ENCODE measurements at regions not wholly inside any gene's neighbourhood (a gene's known extent, or its start where the extent isn't known, plus 50 kb on each side); places are given as distances from the start of the nearest gene placed in this dataset.

DNA sequence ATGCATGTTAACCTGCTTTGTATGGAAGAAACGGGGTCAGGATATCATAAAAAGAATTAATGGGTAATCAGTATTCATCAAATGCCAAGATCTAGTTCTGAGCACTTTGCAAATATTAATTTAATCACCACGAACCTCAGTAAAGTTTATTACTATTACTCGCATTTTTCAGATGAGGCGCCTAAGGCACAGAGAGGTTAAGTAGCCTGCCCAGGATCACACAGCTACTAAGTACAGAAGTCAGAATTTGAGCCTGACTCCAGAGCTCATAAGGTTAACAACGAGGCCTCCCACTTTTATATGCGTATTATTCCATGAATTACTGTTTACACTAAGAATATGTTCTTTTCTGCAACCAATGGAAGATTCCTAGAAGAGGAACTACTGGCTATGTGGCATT is 109.6 kb upstream of the KLF13 start:
- H3K27ac ChIP-seq, result peak overlapping the region in 2 of 3 donors; percentile 96
- H3K27me3 ChIP-seq, result no peaks in the 10 kb centered on the region
- H3K4me1 ChIP-seq, result peaks cover 0 to 22% (median 6%) of the 10 kb centered on the region in 4 donors
- no peaks in the 10 kb centered on the region for H3K36me3 ChIP-seq
- no peaks in the 10 kb centered on the region for H3K9me3 ChIP-seq
- DNase-seq (no peak), ATAC-seq (no peak)
- WGBS (ENCODE audit: insufficient coverage, low coverage, low lambda C conversion rate, missing lambda C conversion rate), result 78% methylated on average over 6 of the region's 6 CpGs
- TF ChIP-seq, protein P1, sequence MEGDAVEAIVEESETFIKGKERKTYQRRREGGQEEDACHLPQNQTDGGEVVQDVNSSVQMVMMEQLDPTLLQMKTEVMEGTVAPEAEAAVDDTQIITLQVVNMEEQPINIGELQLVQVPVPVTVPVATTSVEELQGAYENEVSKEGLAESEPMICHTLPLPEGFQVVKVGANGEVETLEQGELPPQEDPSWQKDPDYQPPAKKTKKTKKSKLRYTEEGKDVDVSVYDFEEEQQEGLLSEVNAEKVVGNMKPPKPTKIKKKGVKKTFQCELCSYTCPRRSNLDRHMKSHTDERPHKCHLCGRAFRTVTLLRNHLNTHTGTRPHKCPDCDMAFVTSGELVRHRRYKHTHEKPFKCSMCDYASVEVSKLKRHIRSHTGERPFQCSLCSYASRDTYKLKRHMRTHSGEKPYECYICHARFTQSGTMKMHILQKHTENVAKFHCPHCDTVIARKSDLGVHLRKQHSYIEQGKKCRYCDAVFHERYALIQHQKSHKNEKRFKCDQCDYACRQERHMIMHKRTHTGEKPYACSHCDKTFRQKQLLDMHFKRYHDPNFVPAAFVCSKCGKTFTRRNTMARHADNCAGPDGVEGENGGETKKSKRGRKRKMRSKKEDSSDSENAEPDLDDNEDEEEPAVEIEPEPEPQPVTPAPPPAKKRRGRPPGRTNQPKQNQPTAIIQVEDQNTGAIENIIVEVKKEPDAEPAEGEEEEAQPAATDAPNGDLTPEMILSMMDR (IDR thresholded peaks at IDR 0.05), result no peak
- intact Hi-C loops (cut with DNase I), result loop anchor here (10.0 kb wide), 2 partner anchors 58 to 108 kb away; partner anchors contain the start of gene KLF13 (in 1 of the 2)
- H3K4me3 ChIP-seq, result peak overlapping the region in 1 of 3 donors; percentile 72

- H3K27ac ChIP-seq, result no peak overlapping the region
- no peak overlapping the region for H3K4me3 ChIP-seq
- TF ChIP-seq, protein P1 (IDR thresholded peaks at IDR 0.05), result no peak
- TF ChIP-seq POLR2A (IDR thresholded peaks at IDR 0.05), result no peak
- no peaks in the 10 kb centered on the region for H3K27me3 ChIP-seq
- WGBS (ENCODE audit: insufficient coverage, low coverage, low lambda C conversion rate, missing lambda C conversion rate), result 95% methylated on average over 2 of the region's 10 CpGs
- no peaks in the 10 kb centered on the region for H3K9me3 ChIP-seq
- intact Hi-C loops (cut with DNase I), result loop anchor here (10.0 kb wide), 2 partner anchors 57 to 107 kb away; partner anchors contain the start of gene KLF13 (in 1 of the 2)
- DNase-seq, result no peak
- no peaks in the 10 kb centered on the region for H3K36me3 ChIP-seq
- ATAC-seq, result no peak
- H3K4me1 ChIP-seq, result peaks cover 0 to 22% (median 6%) of the 10 kb centered on the region in 4 donors
These were observed 108.9 kb upstream of the KLF13 start for GRCh38 chr15:31217566-31218270.

GRCh38 chr15:31219221-31219620 is 107.4 kb upstream of the KLF13 start:
- no peaks in the 10 kb centered on the region for H3K9me3 ChIP-seq
- H3K36me3 ChIP-seq, result no peaks in the 10 kb centered on the region
- peaks cover 0 to 21% (median 5%) of the 10 kb centered on the region in 4 donors for H3K4me1 ChIP-seq
- TF ChIP-seq POLR2A (IDR thresholded peaks at IDR 0.05), result no peak
- TF ChIP-seq, protein P1 (IDR thresholded peaks at IDR 0.05), result no peak
- intact Hi-C loops (cut with DNase I), result loop anchor here (10.0 kb wide), 2 partner anchors 56 to 106 kb away; partner anchors contain the start of gene KLF13 (in 1 of the 2)
- no peaks in the 10 kb centered on the region for H3K27me3 ChIP-seq
- H3K27ac ChIP-seq, result no peak overlapping the region
- 54% methylated on average over 3 of the region's 3 CpGs for WGBS (ENCODE audit: insufficient coverage, low coverage, low lambda C conversion rate, missing lambda C conversion rate)
- no peak for ATAC-seq
- no peak for DNase-seq
- H3K4me3 ChIP-seq, result no peak overlapping the region

GRCh38 chr15:31221936-31222515 is 104.6 kb upstream of the KLF13 start:
- Histone ChIP-seq H3K4me3 (no peak overlapping the region), H3K36me3 (no peaks in the 10 kb centered on the region), H3K4me1 (peaks cover 0 to 1% (median 0%) of the 10 kb centered on the region in 4 donors), H3K9me3 (no peaks in the 10 kb centered on the region), H3K27ac (no peak overlapping the region), H3K27me3 (no peaks in the 10 kb centered on the region)
- intact Hi-C loops (cut with DNase I), result no loop called here
- no peak for TF ChIP-seq POLR2A (IDR thresholded peaks at IDR 0.05)
- TF ChIP-seq, protein P1 (IDR thresholded peaks at IDR 0.05), result no peak
- peak in 1 of 3 donors; percentile 66 for DNase-seq
- WGBS (ENCODE audit: insufficient coverage, low coverage, low lambda C conversion rate, missing lambda C conversion rate), result 69% methylated on average over 11 of the region's 11 CpGs
- peak in 3 of 4 donors; percentile 47 to 56 (median 55) for ATAC-seq

All from right lobe of liver (tissue), 6 donors.